Right atrium auricular region (tissue), 2 donors: ENCODE measurements at regions not wholly inside any gene's neighbourhood (a gene's known extent, or its start where the extent isn't known, plus 50 kb on each side); places are given as distances from the start of the nearest gene placed in this dataset.

Source experiments
- DNase-seq: peaks from one replicate; pipeline ENCODE4 v3.0.0-alpha.2; 2019; ENCODE audit warnings: low spot score
- H3K27ac ChIP-seq, 2 donors: fragments of 200-600 bp; sonication (generic); 1 replicate in 1 of 2; 2 replicates in 1 of 2; pipeline ENCODE4 v1.5.1; 2016 to 2019
- H3K27me3 ChIP-seq, 2 donors: fragments of 200-600 bp; sonication (generic); one replicate each; pipeline versions ENCODE4 v1.5.1 to v1.6.0; 2017 to 2019
- H3K36me3 ChIP-seq: fragments of 200-600 bp; sonication (generic); one replicate; pipeline ENCODE4 v1.5.1; 2016
- H3K4me1 ChIP-seq, 2 donors: fragments of 200-600 bp; sonication (generic); one replicate each; pipeline versions ENCODE4 v1.5.1 to v1.6.0; 2017 to 2019
- H3K4me3 ChIP-seq, 2 donors: fragments of 200-600 bp; sonication (generic); 1 replicate in 1 of 2; 2 replicates in 1 of 2; pipeline ENCODE4 v1.5.1; 2017 to 2019; ENCODE audit warnings: mild to moderate bottlenecking in 1 of 2, moderate library complexity in 1 of 2
- H3K9me3 ChIP-seq, 2 donors: fragments of 200-600 bp; sonication (generic); one replicate each; pipeline ENCODE4 v1.5.1; 2019
- TF ChIP-seq, protein P1 (sequence below), 2 donors: fragments of 200-600 bp; sonication (generic); IDR thresholded peaks; one replicate each; pipeline ENCODE4 v1.5.1; 2019; ENCODE audit warnings: antibody characterized with exemption in 2 of 2

DNA sequence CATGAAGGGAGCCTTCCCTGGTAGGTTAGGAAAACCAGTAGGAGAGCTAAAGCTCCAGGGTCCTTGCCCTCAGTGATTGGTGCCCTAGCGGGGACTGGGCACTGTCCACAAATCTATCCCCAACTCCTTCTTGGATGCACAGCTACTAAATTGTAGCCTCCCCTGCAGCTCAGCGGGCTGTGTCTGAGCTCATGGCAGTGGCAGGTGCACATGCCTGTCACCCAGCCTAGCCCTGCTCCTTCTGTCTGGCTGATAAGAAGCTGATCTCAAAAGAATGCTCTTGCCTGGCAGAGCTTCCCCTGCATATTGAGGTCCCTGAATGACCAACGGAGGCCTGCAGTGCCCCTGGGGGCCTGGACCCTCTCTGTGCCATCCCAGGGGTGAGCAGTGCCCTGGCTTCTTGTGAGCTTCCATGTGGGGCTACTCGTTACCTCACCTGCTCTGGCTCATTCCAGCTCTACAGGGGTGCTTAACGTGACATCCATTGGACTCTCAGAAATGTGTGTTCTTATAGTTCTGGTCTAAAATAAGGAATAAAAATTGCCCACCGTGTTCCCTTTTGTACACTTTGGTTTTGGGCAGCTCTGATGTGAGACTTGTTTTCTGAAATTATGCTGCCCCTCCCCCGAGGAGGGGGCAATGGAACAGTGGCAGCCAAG lies 59.8 kb upstream of the ANTXRL start:
- Histone ChIP-seq H3K27me3 (no peaks in the 10 kb centered on the region), H3K4me1 (no peaks in the 10 kb centered on the region), H3K4me3 (no peak overlapping the region), H3K27ac (no peak overlapping the region), H3K36me3 (no peaks in the 10 kb centered on the region), H3K9me3 (peaks cover 0 to 4% of the 10 kb centered on the region in 2 donors)
- DNase-seq: peak; percentile 55
- TF ChIP-seq, protein P1, sequence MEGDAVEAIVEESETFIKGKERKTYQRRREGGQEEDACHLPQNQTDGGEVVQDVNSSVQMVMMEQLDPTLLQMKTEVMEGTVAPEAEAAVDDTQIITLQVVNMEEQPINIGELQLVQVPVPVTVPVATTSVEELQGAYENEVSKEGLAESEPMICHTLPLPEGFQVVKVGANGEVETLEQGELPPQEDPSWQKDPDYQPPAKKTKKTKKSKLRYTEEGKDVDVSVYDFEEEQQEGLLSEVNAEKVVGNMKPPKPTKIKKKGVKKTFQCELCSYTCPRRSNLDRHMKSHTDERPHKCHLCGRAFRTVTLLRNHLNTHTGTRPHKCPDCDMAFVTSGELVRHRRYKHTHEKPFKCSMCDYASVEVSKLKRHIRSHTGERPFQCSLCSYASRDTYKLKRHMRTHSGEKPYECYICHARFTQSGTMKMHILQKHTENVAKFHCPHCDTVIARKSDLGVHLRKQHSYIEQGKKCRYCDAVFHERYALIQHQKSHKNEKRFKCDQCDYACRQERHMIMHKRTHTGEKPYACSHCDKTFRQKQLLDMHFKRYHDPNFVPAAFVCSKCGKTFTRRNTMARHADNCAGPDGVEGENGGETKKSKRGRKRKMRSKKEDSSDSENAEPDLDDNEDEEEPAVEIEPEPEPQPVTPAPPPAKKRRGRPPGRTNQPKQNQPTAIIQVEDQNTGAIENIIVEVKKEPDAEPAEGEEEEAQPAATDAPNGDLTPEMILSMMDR (IDR thresholded peaks at IDR 0.05): no peak

- H3K9me3 ChIP-seq: peaks cover 0 to 4% of the 10 kb centered on the region in 2 donors
- no peak overlapping the region for H3K27ac ChIP-seq
- no peak for DNase-seq
- H3K27me3 ChIP-seq: no peaks in the 10 kb centered on the region
- no peaks in the 10 kb centered on the region for H3K36me3 ChIP-seq
- TF ChIP-seq, protein P1 (IDR thresholded peaks at IDR 0.05): no peak
- H3K4me1 ChIP-seq: no peaks in the 10 kb centered on the region
- no peak overlapping the region for H3K4me3 ChIP-seq
These were observed 59.2 kb upstream of the ANTXRL start for GRCh38 chr10:46227571-46227935.

- peaks cover 0 to 4% of the 10 kb centered on the region in 2 donors for H3K9me3 ChIP-seq
- no peak overlapping the region for H3K4me3 ChIP-seq
- H3K4me1 ChIP-seq: no peaks in the 10 kb centered on the region
- H3K27ac ChIP-seq: no peak overlapping the region
- TF ChIP-seq, protein P1 (IDR thresholded peaks at IDR 0.05): no peak
- no peaks in the 10 kb centered on the region for H3K27me3 ChIP-seq
- DNase-seq: peak; percentile 56
- no peaks in the 10 kb centered on the region for H3K36me3 ChIP-seq
These were observed 58.7 kb upstream of the ANTXRL start for GRCh38 chr10:46227936-46228562.

- peak; percentile 83 for DNase-seq
- no peaks in the 10 kb centered on the region for H3K27me3 ChIP-seq
- TF ChIP-seq, protein P1 (IDR thresholded peaks at IDR 0.05): peak; percentile 74 to 96
These were observed 58.2 kb upstream of the ANTXRL start for GRCh38 chr10:46228563-46229071.

DNA sequence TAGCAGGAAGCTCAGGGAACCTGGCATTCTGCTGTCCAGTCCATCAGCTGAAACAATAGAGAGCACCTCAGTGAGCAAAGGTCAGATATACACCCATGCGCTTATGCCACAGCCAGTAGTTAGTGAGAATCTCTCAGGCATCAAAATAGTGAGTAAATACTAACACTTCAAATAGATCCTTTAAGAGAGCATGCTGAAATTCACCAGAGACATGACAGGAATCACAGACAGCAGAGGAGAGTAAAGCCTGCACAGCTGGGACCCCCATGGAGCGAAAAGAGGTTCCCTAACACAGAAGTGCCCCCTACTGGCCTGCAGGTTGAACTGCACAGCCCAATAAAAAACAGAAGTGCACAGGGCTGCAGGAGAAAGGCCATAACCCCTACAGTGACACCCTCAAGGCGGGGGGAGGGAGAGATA lies 57.6 kb upstream of the ANTXRL start:
- H3K4me3 ChIP-seq: no peak overlapping the region
- H3K4me1 ChIP-seq: no peaks in the 10 kb centered on the region
- no peaks in the 10 kb centered on the region for H3K36me3 ChIP-seq
- TF ChIP-seq, protein P1 (IDR thresholded peaks at IDR 0.05): peak in 1 of 2 donors; percentile 47
- peaks cover 0 to 4% of the 10 kb centered on the region in 2 donors for H3K9me3 ChIP-seq
- no peaks in the 10 kb centered on the region for H3K27me3 ChIP-seq
- peak; percentile 21 for DNase-seq
- no peak overlapping the region for H3K27ac ChIP-seq

More at GRCh38 chr10:46228563-46229071, 58.2 kb upstream of the ANTXRL start:
- Histone ChIP-seq H3K4me3 (no peak overlapping the region), H3K9me3 (peaks cover 0 to 4% of the 10 kb centered on the region in 2 donors), H3K36me3 (no peaks in the 10 kb centered on the region), H3K4me1 (no peaks in the 10 kb centered on the region), H3K27ac (no peak overlapping the region)
